OCI-M2 (cell line): ENCODE measurements at regions not wholly inside any gene's neighbourhood (a gene's known extent, or its start where the extent isn't known, plus 50 kb on each side); places are given as distances from the start of the nearest gene placed in this dataset.

ENCODE experiments used
- DNase-seq: peaks from one replicate; lab custom pipeline; 2025; ENCODE audit not compliant: unreplicated experiment; lab: John Stamatoyannopoulos, UW

DNA sequence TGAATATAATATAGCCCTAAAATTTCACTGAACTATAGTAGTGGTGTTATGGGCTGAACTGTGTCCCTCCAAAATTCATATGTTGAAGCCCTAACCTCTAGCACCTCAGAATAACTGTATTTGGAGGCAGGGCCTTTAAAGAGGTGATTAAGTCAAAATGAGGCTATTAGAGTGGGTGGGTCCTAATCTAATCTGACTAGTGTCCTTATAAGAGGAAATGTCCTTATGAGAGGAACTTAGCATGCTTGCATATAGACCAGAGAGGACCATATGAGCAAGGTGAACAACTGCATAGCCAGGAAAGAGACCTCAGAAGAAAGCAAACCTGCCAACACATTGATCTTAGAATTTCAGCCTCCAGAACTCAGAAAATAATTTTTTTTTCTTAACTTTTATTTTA, 238.4 kb downstream of the ZEB2 start:
- no peak for DNase-seq

DNA sequence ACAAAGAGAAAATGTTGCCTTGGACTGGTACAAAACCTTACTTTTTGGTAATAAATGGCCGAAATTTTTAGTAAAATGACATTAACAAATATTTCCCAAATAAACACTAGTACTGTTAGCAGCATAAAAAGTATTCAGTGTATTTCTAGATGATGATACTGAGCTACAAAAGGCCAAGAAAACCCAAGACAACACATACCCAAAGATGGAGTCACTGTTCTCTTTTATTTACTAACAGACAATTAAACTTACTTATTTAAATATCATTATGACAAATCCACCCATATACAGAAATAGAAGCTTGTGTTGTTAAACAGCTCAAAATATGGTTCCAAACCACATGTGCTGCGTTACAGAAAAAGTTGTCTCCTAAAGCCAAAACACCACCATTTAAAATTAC, 239.9 kb downstream of the ZEB2 start:
- DNase-seq: no peak

DNA sequence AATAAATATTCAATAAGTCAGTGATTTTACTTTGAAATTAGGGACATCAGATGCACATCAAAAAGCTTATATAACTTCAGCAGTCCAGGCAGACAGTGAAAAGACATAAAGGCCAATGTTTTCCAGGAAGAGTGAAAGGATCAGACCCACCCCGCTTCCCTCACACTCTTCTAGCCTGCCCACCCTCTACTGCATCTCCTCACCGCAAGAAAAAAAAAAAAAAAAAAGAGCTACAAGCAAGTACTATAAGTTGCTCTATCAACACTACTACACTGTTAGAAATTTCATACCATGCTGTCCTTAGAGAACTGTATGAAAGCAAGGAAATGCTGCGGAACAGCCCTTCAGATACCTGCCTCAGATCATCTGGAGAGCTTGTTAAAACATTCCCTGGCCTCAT, 240.8 kb downstream of the ZEB2 start:
- DNase-seq: no peak

DNA sequence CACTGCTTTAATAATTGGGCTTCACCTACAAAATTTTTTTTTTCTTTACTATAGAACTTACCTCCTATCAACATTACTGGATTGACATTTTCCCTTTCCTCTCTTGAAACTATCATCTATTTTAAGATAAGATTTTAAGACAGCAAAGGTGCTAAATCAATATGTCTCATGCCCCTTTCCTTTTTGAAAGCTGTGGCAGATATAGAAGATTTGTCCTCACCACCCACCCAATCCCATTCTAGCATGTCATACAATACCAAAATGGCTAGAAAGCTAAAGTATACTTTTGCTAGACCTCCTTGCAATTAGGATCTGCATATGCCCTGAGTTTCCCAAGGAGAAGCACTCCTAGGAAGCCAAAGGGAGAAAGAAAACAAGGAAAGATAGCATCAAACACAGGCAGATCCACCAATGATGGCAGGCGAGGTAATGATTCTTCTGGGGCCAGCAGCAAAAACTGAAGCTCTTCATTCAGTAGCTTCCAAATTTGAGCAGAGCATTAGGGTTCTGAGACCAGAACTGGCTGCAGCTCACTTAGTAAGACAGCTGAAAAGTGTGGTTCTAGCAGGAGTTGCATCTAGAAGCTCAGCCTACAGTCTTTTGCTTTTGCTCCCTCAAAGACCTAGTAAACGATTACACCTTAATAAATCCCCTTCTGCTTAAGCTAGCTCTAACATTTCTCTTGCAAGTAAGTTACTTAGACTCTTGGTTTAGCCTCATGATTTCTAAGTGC, 242.1 kb downstream of the ZEB2 start:
- DNase-seq: no peak

DNA sequence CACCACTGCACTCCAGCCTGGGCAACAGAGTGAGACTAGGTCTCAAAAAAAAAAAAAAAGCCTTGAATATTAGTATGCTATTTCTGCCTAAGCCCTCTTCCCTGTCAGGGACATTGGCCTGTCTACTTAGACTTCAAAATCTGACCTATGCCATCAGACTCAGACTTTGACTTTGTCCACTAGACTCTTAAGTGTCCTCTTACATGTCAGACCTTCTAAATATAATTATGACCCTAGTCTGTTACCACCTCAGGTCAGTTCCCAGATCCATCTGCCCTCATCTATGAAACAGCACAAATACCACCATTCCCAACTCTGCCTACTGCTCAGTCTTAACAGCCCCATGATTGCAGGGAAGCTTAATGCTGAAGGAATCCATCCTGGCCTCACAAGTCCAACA, 244.6 kb downstream of the ZEB2 start:
- no peak for DNase-seq

DNA sequence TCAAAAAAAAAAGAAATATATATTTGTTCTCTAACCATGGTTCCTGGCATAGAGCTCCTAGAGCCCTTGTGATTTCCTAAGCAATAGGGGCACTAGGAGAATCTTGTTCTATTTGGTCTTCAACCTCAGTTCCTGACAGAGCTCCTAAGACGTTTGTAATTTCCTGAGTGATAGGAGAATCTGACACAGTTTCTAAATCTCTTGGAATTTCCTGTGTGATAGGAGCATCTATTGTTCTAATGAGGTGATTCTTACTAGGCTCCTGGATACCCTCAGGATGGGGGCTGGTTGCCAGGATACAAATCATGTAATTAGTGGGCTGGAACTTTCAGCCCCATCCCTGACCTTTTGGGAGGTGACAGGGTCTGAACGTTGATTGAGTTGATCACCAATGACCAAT, 245.8 kb downstream of the ZEB2 start:
- DNase-seq: no peak

DNA sequence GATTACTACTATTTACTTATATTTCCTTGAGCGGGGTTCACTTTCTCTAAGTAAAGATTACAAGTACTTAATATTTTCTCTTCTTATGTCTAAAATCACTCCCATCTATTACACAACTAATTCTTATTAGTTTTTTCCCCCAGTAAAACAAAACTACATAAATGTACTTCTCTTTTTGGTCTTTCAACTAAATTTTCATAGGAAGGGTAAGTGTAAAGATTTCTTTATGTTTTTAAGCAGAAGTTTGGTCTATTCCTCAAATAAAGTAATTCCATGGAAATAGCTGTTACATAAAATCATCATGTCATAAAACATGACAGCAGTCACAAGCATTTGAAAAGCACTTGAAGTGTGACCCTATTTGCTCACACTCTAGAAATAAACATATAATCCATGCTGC, 249.0 kb downstream of the ZEB2 start:
- DNase-seq: no peak

DNA sequence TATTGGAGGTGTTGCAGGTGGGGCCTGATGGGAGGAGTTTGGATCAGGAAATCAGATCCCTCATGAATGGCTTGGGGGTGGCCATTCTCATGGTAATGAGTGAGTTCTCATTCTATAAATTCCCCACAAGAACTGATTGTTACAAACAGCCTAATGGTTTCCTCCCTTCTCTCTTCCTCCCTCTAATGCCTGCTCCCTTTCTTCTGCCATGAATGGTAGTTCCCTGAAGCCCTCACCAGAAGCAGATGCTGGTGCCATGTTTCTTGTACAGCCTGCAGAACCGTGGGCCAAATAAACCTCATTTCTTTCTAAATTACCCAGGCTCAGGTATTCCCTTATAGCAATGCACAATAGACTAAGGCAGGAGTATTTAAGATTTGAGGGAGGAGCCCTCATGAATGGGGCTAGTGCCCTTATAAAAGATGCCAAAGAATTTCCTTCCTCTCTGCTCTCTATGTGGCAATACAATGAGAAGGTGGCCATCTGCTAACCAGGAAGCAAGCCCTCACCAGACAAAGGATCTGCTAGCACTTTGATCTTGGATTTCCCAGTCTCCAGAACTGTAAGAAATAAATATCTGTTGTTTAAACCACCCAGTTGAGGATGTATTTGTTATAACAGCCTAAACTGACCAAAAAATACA, 251.8 kb downstream of the ZEB2 start:
- DNase-seq: no peak

DNA sequence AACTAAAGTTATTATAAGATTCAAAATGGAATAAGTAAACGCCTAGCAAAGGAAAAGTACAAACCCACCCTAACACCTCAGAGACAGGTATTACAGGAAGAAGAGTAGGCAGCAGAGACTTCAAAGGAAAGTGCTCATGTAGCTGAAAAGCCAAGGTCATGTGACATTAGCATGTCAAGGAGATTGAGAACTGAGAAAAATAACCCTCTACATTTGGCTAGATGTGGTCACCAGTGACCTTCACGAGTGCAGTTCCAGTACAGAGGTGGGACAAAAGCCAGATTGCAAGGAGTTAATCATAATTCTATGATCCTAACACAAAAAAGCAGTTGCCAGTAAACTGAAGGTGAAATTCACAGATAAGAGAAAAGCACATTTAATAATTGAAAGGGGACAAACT, 252.7 kb downstream of the ZEB2 start:
- no peak for DNase-seq

DNA sequence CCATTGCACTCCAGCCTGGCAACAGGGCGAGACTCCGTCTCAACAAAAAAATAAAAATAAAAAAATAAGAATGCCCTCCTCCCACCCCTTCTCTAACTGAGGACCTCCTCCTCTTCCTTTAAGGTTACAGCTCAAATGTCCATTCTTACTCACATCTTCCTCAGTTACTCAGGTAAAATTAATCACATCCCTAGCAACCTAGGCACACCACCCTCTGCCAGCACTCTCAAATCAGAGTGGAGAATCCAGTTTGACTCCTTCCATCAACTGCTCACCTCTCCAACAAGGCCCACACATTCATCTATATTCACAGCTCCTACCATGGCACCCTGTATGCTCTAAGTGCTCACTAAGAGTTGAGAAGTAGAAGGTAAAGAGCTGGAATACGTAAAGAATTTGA, 254.3 kb downstream of the ZEB2 start:
- DNase-seq: no peak

DNA sequence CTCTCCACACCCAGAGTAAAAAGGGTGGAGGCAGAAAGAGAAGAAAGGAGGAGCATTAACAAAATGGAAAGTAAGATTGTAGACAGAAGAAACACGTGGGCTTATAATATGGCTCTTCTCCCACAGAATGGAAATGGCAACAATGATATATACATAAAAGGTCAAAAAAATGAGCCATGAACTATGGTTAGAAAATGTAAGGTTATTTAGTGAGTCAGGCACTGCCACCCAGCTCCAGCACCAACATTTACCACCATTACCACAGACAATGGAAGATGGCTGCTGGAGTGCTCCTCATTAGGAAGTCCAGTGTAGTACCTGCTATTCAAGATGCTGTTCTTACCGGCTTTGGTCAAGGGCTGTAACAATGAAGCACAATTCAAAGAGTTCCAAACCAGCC, 258.0 kb downstream of the ZEB2 start:
- no peak for DNase-seq

DNA sequence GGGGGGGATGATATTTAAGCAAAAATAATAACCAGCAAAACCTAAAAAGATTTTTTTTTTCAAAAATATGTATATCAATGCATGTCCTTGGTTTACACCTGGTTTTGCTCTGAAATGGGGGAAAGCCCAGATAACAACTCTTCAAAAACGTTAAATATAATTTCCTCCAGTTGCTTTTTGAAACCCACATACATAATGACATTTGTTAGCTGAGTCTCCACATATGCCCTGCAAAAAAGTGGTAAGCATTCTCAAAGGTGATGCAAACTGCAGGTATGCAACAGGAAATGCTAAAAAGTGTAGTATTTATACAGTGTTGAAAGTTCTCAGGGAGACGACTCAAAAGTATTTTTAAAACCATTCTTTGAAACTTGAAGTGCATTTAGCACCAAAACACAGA, 258.6 kb downstream of the ZEB2 start:
- DNase-seq: no peak

DNA sequence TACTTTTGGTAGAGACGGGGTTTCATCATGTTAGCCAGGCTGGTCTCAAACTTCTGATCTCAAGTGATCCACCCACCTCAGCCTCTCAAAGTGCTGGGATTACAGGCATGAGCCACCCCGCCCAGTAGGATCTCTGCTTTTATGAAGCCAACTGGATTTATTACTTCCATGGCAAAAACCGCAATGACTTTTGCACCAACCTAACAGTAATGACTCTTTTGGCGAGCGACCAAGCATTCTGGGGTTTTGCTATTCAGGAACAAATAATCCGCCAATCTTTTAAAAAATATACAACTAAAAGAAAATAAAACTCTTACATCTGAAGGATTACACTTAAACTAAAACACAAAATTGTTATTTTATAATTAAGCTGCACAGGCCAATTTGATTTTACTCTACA, 260.6 kb downstream of the ZEB2 start:
- DNase-seq: no peak

DNA sequence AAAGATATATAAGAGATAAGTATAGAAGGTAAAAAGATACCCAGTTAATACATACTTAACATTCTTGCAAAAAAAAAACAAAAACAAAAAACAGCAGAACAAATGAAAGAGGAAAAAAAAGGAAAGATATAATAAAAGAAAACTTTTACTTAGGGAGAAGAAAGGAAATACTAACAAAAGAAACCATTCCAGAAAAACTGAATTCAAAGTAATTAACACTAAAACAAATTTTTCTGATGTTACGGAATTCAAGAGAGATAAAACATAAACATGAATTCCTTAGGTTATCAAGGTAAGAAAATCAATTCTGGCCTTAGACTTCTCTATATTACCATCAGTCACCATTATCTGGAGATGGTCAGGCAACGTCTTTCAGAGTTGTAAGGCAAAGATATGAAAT, 261.8 kb downstream of the ZEB2 start:
- DNase-seq: no peak

DNA sequence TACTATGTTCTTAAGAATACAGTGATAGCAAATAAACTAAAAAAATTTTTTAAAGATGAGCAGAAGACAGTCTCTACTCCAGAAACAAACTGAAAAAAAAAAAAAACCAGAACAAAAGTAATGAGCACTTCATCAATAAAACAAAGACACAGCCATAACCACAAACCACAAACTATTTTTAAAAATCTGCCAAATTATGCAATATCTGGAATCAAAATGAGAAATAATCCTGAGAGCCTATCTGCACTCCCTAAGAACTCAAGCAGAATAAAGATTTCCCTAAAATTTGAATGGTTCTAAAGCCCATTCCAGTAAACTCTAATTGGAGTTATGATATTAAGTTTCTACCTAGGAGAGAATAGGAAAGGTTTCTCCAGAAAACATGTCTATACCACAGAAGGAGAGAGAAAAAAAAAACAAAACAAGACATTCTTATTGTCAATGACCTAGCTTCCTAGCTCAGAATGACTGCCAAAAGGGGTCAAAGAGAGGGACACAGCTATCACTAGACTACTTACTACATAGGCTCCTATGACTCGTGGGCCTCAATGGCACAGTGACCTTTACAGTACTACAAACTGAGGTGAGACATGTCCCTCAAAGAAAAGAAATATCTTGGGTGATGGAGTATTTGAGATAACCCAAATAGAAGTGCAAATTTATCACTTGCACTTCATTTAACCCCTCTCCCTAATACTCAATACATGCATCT, 262.8 kb downstream of the ZEB2 start:
- no peak for DNase-seq

DNA sequence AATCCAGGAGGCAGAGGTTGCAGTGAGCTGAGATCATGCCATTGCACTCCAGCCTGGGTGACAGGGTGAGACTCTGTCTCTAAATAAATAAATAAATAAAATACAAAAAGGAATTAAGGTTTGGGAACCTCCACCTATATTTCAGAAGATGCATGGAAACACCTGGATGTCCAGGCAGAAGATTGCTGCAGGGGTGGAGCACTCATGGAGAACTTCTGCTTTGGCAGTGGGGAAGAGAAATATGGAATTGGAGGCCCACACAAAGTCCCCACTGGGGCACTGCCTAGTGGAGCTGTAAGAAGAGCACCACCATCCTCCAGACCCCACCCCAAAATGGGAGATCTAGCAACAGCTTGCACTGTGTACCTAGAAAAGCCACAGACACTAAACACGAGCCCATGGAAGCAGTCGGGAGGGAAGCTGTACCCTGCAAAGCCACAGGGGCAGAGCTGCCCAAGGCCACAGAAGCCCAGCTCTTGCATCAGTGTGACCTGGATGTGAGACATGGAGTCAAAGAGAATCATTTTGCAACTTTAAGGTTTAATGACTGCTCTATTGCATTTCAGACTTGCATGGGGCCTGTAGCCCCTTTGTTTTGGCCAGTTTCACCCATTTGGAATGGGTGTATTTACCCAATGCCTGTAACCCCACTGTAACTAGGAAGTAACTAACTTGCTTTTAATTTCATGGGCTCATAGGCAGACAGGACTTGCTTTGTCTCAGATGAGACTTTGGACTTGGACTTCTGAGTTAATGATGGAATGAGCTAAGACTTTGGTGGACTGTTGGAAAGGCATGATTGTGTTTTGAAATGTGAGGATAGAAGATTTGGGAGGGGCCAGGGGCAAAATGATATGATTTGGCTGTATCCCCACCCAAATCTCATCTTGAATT, 265.3 kb downstream of the ZEB2 start:
- no peak for DNase-seq

DNA sequence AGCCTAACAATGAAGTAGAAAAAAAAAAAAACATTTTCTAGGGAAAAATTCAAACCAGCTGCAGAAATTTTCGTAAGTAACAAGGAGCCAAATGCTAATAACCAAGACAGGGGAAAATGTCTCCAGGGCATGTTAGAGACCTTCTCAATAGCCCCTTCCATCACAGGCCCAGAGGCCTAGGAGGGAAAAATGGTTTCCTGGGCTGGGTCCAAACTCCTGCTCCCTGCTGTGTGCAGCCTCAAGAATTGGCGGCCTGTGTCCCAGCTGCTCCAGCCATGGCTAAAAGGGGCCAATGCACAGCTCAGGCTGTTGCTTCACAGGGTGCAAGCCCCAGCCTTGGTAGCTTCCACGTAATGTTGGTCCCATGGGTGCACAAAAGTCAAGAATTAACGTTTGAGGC, 266.2 kb downstream of the ZEB2 start:
- DNase-seq: no peak

DNA sequence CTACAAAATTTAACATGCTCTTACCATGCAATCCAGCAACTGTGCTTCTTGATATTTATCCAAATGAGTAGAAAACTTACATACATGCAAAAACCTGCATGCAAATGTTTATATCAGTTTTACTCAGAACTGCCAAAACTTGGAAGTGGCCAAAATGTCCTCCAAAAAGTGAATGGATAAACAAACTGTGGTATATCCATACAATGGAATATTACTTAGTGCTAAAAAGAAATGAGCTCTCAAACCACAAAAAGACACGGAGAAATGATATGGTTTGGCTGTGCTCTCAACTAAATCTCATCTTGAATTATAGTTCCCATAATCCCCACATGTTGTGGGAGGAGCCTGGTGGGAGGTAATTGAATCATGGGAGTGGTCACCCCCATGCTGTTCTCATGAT, 267.2 kb downstream of the ZEB2 start:
- no peak for DNase-seq

DNA sequence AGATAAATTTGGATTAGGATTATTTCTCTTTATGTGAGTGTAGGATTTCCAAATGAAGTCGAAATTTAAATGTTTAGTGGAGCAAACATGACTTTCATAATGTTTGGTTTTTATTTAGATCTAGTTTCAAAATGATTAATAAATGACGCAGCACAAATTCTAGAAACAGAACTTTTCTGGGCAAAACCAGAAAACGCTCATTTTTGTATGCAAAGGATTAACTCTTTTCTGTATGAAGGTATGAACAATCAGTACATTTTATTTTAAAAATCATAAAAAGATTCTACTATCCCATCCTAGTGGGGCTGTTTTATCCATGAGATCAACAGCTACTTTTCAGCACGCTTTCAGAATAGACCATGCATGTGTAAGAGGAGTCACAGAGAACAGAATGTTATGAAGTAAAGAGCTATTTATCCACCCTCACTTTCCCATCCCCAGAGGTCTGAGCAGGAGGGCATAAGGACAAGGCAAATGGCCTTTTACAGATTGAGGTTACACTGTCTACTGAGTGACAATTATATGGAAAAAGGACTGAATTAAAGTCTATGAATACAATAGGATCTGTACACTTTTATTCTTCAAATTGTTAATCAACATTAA, 270.8 kb downstream of the ZEB2 start:
- DNase-seq: no peak

DNA sequence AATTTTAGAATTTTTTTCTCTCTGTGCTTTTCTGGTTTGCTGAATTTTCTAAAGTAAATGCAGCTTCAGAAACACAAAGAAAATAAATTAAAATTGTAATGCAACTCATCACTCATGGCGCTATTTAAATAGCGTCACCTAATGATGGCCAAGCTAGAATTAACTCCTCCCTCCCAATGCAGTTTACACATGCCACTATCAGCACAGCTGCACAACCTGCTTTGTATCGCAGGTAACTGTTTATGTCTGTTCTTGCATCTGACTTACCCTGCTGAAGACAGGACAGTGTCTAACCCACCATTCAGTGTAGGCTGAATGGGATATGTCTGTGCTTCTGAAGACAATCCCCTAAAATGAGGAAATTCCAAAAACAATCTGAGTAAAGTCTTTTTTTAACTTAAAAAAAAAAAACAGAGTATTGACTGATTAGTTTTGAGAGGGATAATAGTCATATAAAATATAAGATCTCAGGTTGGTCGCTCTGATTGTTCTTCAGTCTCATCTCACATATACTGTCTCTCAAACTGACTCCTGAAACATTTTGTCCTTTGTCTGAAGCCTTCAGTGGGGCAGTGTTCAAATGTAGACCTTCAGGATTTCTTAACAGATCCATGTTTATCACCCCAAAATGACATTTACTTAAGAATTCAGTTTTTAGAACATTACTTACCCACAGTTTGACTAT, 271.4 kb downstream of the ZEB2 start:
- no peak for DNase-seq
